Stomach (tissue), 8 donors: ENCODE measurements at regions not wholly inside any gene's neighbourhood (a gene's known extent, or its start where the extent isn't known, plus 50 kb on each side); places are given as distances from the start of the nearest gene placed in this dataset.

ENCODE experiments used
- DNase-seq, 2 donors: peaks; one replicate each; pipeline versions ENCODE4 v3.0.0 to v3.0.0-alpha.2; 2013 to 2019
- H3K27ac ChIP-seq, 5 donors: fragments of 200-600 bp in 4 of 5; sonication (generic) in 4 of 5; one replicate each; pipeline ENCODE4 v1.5.1; 2013 to 2019; ENCODE audit warnings: mild to moderate bottlenecking in 1 of 5, moderate library complexity in 1 of 5
- H3K27me3 ChIP-seq, 3 donors: fragments of 200-600 bp; sonication (generic); one replicate each; pipeline ENCODE4 v1.5.1; 2017 to 2019; ENCODE audit warnings: mixed run types in 1 of 3
- H3K36me3 ChIP-seq, 4 donors: fragments of 200-600 bp; sonication (generic); 1 replicate in 3 of 4; 2 replicates in 1 of 4; pipeline ENCODE4 v1.5.1; 2016 to 2019
- H3K4me1 ChIP-seq, 4 donors: fragments of 200-600 bp; sonication (generic); one replicate each; pipeline ENCODE4 v1.5.1; 2016 to 2019
- H3K4me3 ChIP-seq, 4 donors: fragments of 200-600 bp; sonication (generic) in 3 of 4; one replicate each; pipeline ENCODE4 v1.5.1; 2016 to 2019; ENCODE audit warnings: mild to moderate bottlenecking in 1 of 4
- H3K9me3 ChIP-seq, 4 donors: fragments of 200-600 bp; sonication (generic); one replicate each; pipeline ENCODE4 v1.5.1; 2016 to 2019
- EP300 ChIP-seq: sonication (generic); formaldehyde crosslinking; IDR thresholded peaks from one replicate; pipeline ENCODE4 v1.6.1; 2017; ENCODE audit warnings: antibody characterized with exemption
- POLR2A ChIP-seq, 4 donors: fragments of 450-650 bp; IDR thresholded peaks; one replicate each; pipeline ENCODE4 v1.6.1; 2016; ENCODE audit warnings: antibody characterized with exemption in 4 of 4, control low read depth in 2 of 4, mild to moderate bottlenecking in 1 of 4, moderate library complexity in 1 of 4
- POLR2AphosphoS5 ChIP-seq, 3 donors: sonication (generic); formaldehyde crosslinking; IDR thresholded peaks; one replicate each; pipeline ENCODE4 v1.6.1; 2016; ENCODE audit warnings: antibody characterized with exemption in 3 of 3
- WGBS, 5 donors: extraction: QIAGEN DNeasy Blood & Tissue Kit in 3 of 5; methylation state at CpG; one replicate each; pipeline versions ENCODE4 v1.1.5 to v1.1.7; 2013 to 2018; 5-methylcytosine and 5-hydroxymethylcytosine counted together
- intact Hi-C: fragments of 100-400 bp; cut with DNase I; formaldehyde crosslinking; loops from one replicate; pipeline ENCODE4 v1.15.1; 2023; ENCODE audit warnings: low total_unique reads
- TF ChIP-seq, protein P1 (sequence below), 7 experiments: fragments of 450-650 bp in 4 of 7; fragments of 200-600 bp in 3 of 7; sonication (generic) in 3 of 7; IDR thresholded peaks; one replicate each; pipeline ENCODE4 v1.5.1; 2016 to 2019; ENCODE audit warnings: antibody characterized with exemption in 7 of 7, control low read depth in 2 of 7, mild to moderate bottlenecking in 1 of 7
- donor health status: healthy with polysubstance abuse.
- donor health status: Bipolar disorder and iron deficiency.
- donor health status: healthy.

DNA sequence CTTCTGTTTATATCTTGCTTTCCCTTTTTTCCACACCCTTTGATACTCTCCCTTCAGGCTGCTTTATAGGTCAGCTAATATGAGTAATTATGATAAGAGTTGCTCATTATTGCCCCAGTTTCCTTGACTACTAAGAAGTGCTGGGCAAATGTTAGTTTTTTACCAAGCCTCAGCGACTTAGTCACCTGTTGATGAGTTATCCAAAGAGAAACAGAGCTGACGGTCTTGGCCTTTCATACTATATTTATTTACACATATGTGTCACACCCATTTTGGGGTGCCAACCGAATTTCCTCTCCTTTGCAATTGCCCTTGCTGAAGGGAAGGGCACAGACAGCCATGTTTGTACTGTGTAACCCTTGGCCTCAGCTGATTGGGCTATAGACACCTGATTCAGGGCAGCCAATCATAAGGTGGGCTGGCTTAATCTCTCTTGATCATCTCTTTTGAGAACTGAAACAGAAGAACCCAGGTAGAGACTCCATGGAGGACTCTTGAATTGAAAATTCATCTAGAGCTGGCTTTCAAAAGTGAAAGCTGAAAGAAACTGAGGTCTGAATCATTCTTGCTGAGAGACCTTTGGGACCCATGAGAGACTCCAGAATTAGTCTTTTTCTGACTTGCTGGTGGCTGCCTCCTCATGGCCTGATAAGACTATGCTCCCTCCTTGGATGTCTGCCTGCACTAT is 111.7 kb upstream of the RPS6KA3 start:
- H3K4me1 ChIP-seq: peaks cover 0 to 6% (median 3%) of the 10 kb centered on the region in 4 donors
- WGBS, 5 donors: 21 to 47% (median 25%) methylated on average over 2 to 3 of the region's 3 CpGs
- H3K4me3 ChIP-seq: no peak overlapping the region
- H3K27ac ChIP-seq: no peak overlapping the region
- no peaks in the 10 kb centered on the region for H3K9me3 ChIP-seq
- H3K27me3 ChIP-seq: no peaks in the 10 kb centered on the region
- DNase-seq: peak in 1 of 2 donors; percentile 68
- TF ChIP-seq POLR2A (IDR thresholded peaks at IDR 0.05) (no peak), EP300 (no peak), POLR2AphosphoS5 (IDR thresholded peaks at IDR 0.05) (no peak)
- TF ChIP-seq, protein P1, sequence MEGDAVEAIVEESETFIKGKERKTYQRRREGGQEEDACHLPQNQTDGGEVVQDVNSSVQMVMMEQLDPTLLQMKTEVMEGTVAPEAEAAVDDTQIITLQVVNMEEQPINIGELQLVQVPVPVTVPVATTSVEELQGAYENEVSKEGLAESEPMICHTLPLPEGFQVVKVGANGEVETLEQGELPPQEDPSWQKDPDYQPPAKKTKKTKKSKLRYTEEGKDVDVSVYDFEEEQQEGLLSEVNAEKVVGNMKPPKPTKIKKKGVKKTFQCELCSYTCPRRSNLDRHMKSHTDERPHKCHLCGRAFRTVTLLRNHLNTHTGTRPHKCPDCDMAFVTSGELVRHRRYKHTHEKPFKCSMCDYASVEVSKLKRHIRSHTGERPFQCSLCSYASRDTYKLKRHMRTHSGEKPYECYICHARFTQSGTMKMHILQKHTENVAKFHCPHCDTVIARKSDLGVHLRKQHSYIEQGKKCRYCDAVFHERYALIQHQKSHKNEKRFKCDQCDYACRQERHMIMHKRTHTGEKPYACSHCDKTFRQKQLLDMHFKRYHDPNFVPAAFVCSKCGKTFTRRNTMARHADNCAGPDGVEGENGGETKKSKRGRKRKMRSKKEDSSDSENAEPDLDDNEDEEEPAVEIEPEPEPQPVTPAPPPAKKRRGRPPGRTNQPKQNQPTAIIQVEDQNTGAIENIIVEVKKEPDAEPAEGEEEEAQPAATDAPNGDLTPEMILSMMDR (IDR thresholded peaks at IDR 0.05): no peak
- intact Hi-C loops: no loop called here
- H3K36me3 ChIP-seq: no peaks in the 10 kb centered on the region

DNA sequence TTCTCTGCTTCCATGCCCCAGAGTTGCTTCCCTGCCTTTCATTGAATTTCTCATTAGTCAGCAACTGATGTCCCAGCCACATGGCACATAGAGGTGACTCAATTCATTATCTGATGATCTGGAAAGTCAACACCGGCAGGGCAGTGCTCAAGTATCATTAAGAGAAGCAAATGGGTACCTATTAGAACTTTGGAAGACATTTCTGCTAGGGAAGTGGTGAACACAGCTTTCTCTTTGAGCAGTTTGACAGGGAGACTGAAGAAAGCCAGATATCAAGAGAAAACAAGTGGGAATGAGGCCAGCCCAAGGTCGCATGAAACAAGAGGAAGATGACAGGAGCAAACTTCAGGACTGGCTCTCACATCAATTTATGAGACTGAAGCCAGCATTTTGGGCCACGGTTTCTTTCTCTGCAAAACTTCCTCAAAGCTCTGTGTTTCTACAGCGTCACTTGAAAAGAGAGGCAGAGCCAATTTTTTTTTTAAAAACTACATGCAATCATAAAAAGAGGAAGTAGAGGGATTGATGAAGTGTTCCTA is 108.3 kb upstream of the RPS6KA3 start:
- H3K36me3 ChIP-seq: no peaks in the 10 kb centered on the region
- DNase-seq: peak in 1 of 2 donors; percentile 45
- H3K9me3 ChIP-seq: no peaks in the 10 kb centered on the region
- H3K27me3 ChIP-seq: no peaks in the 10 kb centered on the region
- H3K4me1 ChIP-seq: peaks cover 0 to 6% (median 3%) of the 10 kb centered on the region in 4 donors
- 23 to 42% (median 31%) methylated on average over 4 of the region's 4 CpGs for WGBS, 5 donors
- TF ChIP-seq EP300 (no peak), POLR2AphosphoS5 (IDR thresholded peaks at IDR 0.05) (no peak), POLR2A (IDR thresholded peaks at IDR 0.05) (no peak)
- TF ChIP-seq, protein P1 (IDR thresholded peaks at IDR 0.05): no peak
- H3K4me3 ChIP-seq: no peak overlapping the region
- intact Hi-C loops: no loop called here
- peak overlapping the region in 3 of 5 donors; percentile 21 to 66 (median 22) for H3K27ac ChIP-seq

DNA sequence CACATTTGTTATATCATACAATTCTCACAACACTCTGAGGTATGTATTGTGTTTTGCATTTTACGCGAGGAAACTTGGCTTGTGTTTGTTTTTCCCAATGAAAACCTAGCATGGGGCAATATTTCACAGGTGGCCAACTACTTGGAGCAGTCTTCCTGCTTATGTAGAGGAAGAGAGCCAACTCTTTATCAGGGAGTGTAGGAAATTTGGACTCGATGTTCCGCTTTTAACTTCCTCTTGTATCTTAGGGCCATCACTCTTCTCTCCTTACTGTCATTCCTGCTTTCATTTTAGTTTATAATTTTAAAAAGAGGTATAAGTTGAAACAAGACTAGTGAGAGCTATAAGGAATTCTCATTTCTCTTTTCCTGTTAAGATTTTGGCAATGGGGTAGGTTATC is 107.7 kb upstream of the RPS6KA3 start:
- peak in 1 of 2 donors; percentile 14 for DNase-seq
- H3K27me3 ChIP-seq: no peaks in the 10 kb centered on the region
- 25 to 65% (median 29%) methylated on average over 4 of the region's 4 CpGs for WGBS, 5 donors
- no peaks in the 10 kb centered on the region for H3K9me3 ChIP-seq
- H3K4me3 ChIP-seq: no peak overlapping the region
- intact Hi-C loops: no loop called here
- H3K36me3 ChIP-seq: no peaks in the 10 kb centered on the region
- peaks cover 0 to 6% (median 3%) of the 10 kb centered on the region in 4 donors for H3K4me1 ChIP-seq
- TF ChIP-seq POLR2A (IDR thresholded peaks at IDR 0.05) (no peak), EP300 (no peak), POLR2AphosphoS5 (IDR thresholded peaks at IDR 0.05) (no peak)
- TF ChIP-seq, protein P1 (IDR thresholded peaks at IDR 0.05): no peak
- peak overlapping the region in 2 of 5 donors; percentile 22 to 66 for H3K27ac ChIP-seq

DNA sequence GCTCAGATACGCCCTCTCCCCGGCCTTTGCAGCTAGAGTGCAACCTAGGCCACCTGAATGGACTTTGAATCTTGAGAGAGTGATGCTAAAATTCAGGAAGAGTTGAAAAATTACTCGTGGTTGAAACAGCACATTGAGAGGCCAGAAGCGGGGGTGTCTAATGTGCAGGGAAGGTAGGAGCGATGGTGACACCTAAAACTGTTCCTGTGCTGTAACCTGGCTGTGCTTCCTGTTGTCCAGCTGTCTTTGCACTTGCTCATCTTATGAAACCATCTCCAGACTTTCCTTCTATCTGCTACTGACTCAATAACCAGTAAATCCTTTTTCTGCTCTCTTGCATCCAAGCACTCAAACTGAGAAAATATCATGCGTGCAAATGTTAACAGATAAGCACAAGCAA is 106.4 kb upstream of the RPS6KA3 start:
- Histone ChIP-seq H3K27me3 (no peaks in the 10 kb centered on the region), H3K4me3 (no peak overlapping the region), H3K36me3 (no peaks in the 10 kb centered on the region), H3K9me3 (no peaks in the 10 kb centered on the region), H3K4me1 (peaks cover 0 to 6% (median 3%) of the 10 kb centered on the region in 4 donors), H3K27ac (no peak overlapping the region)
- 50 to 66% (median 56%) methylated on average over 6 of the region's 6 CpGs for WGBS, 5 donors
- no peak for DNase-seq
- TF ChIP-seq POLR2A (IDR thresholded peaks at IDR 0.05): no peak
- TF ChIP-seq, protein P1 (IDR thresholded peaks at IDR 0.05): no peak
- no peak for TF ChIP-seq EP300
- no peak for TF ChIP-seq POLR2AphosphoS5 (IDR thresholded peaks at IDR 0.05)
- intact Hi-C loops: no loop called here
